ENCODE measurements at regions not wholly inside any gene's neighbourhood (a gene's known extent, or its start where the extent isn't known, plus 50 kb on each side); places are given as distances from the start of the nearest gene placed in this dataset.
"Not testable (repeated sequence)": the region's sequence is repeated elsewhere in the genome, so short reads cannot be mapped to it uniquely, and the experiment has no call there.

GRCh38 chr18:53874103-53874502, 350.4 kb downstream of the MBD2 start:
- Mint-ChIP-seq H3K4me1 (no peaks in the 10 kb centered on the region), H3K27ac (no peak overlapping the region), H3K9me3 (ENCODE audit: low read depth) (no peaks in the 10 kb centered on the region), H3K27me3 (no peaks in the 10 kb centered on the region), H3K36me3 (no peaks in the 10 kb centered on the region), H3K4me3 (no peak overlapping the region)
- CTCF ChIA-PET: no interaction called here
- ATAC-seq: no peak
- no peak for DNase-seq

- no peaks in the 10 kb centered on the region for H3K36me3 Mint-ChIP-seq
- no peak for DNase-seq
- peaks cover 2% of the 10 kb centered on the region for H3K9me3 Mint-ChIP-seq (ENCODE audit: low read depth)
- no peaks in the 10 kb centered on the region for H3K27me3 Mint-ChIP-seq
- no peak overlapping the region for H3K4me3 Mint-ChIP-seq
- no peak overlapping the region for H3K27ac Mint-ChIP-seq
- ATAC-seq: no peak
- H3K4me1 Mint-ChIP-seq: no peaks in the 10 kb centered on the region
- CTCF ChIA-PET: no interaction called here
These were observed 359.7 kb downstream of the MBD2 start for GRCh38 chr18:53864770-53865169.

- Mint-ChIP-seq H3K27me3 (no peaks in the 10 kb centered on the region), H3K36me3 (no peaks in the 10 kb centered on the region), H3K9me3 (ENCODE audit: low read depth) (peaks cover 2% of the 10 kb centered on the region), H3K4me3 (no peak overlapping the region), H3K4me1 (no peaks in the 10 kb centered on the region), H3K27ac (no peak overlapping the region)
- DNase-seq (no peak), ATAC-seq (no peak)
- CTCF ChIA-PET: no interaction called here
These were observed 361.5 kb downstream of the MBD2 start for GRCh38 chr18:53862921-53863320.

- ATAC-seq (no peak), DNase-seq (no peak)
- H3K4me3 Mint-ChIP-seq: no peak overlapping the region
- no peaks in the 10 kb centered on the region for H3K4me1 Mint-ChIP-seq
- no peaks in the 10 kb centered on the region for H3K27me3 Mint-ChIP-seq
- H3K36me3 Mint-ChIP-seq: no peaks in the 10 kb centered on the region
- H3K27ac Mint-ChIP-seq: no peak overlapping the region
- peaks cover 2% of the 10 kb centered on the region for H3K9me3 Mint-ChIP-seq (ENCODE audit: low read depth)
- CTCF ChIA-PET: no interaction called here
These were observed 363.3 kb downstream of the MBD2 start for GRCh38 chr18:53861185-53861584.

- CTCF ChIA-PET: no interaction called here
- no peaks in the 10 kb centered on the region for H3K4me1 Mint-ChIP-seq
These were observed 364.7 kb downstream of the MBD2 start for GRCh38 chr18:53859764-53860163.

GRCh38 chr18:53850902-53851301, 373.6 kb downstream of the MBD2 start:
- peaks cover 5% of the 10 kb centered on the region for H3K9me3 Mint-ChIP-seq (ENCODE audit: low read depth)
- CTCF ChIA-PET: no interaction called here
- H3K4me1 Mint-ChIP-seq: no peaks in the 10 kb centered on the region
- no peaks in the 10 kb centered on the region for H3K27me3 Mint-ChIP-seq
- ATAC-seq: no peak
- H3K27ac Mint-ChIP-seq: no peak overlapping the region
- no peak for DNase-seq
- H3K4me3 Mint-ChIP-seq: no peak overlapping the region
- no peaks in the 10 kb centered on the region for H3K36me3 Mint-ChIP-seq

More at GRCh38 chr18:53859764-53860163, 364.7 kb downstream of the MBD2 start:
- no peak overlapping the region for H3K27ac Mint-ChIP-seq
- H3K36me3 Mint-ChIP-seq: no peaks in the 10 kb centered on the region
- ATAC-seq (no peak), DNase-seq (no peak)
- H3K9me3 Mint-ChIP-seq (ENCODE audit: low read depth): peaks cover 5% of the 10 kb centered on the region
- no peak overlapping the region for H3K4me3 Mint-ChIP-seq
- H3K27me3 Mint-ChIP-seq: no peaks in the 10 kb centered on the region

- no peaks in the 10 kb centered on the region for H3K27me3 Mint-ChIP-seq
- DNase-seq (no peak), ATAC-seq (no peak)
- CTCF ChIA-PET: no interaction called here
- peaks cover 4% of the 10 kb centered on the region for H3K9me3 Mint-ChIP-seq (ENCODE audit: low read depth)
- H3K4me1 Mint-ChIP-seq: no peaks in the 10 kb centered on the region
- H3K36me3 Mint-ChIP-seq: no peaks in the 10 kb centered on the region
- no peak overlapping the region for H3K27ac Mint-ChIP-seq
- H3K4me3 Mint-ChIP-seq: no peak overlapping the region
These were observed 380.7 kb downstream of the MBD2 start for GRCh38 chr18:53843763-53844162.

- no peak for ATAC-seq
- Mint-ChIP-seq H3K4me1 (no peaks in the 10 kb centered on the region), H3K36me3 (no peaks in the 10 kb centered on the region), H3K27ac (no peak overlapping the region), H3K4me3 (no peak overlapping the region), H3K27me3 (no peaks in the 10 kb centered on the region), H3K9me3 (ENCODE audit: low read depth) (peaks cover 4% of the 10 kb centered on the region)
- no peak for DNase-seq
- CTCF ChIA-PET: no interaction called here
These were observed 381.2 kb downstream of the MBD2 start for GRCh38 chr18:53843113-53843760.

- DNase-seq: no peak
- peaks cover 4% of the 10 kb centered on the region for H3K9me3 Mint-ChIP-seq (ENCODE audit: low read depth)
- H3K4me3 Mint-ChIP-seq: no peak overlapping the region
- no peaks in the 10 kb centered on the region for H3K4me1 Mint-ChIP-seq
- no peak overlapping the region for H3K27ac Mint-ChIP-seq
- no peaks in the 10 kb centered on the region for H3K27me3 Mint-ChIP-seq
- CTCF ChIA-PET: no interaction called here
- ATAC-seq: no peak
- no peaks in the 10 kb centered on the region for H3K36me3 Mint-ChIP-seq
These were observed 385.7 kb downstream of the MBD2 start for GRCh38 chr18:53838746-53839145.

- H3K36me3 Mint-ChIP-seq; H3K27me3 Mint-ChIP-seq; H3K27ac Mint-ChIP-seq; H3K4me3 Mint-ChIP-seq; ATAC-seq; H3K4me1 Mint-ChIP-seq; CTCF ChIA-PET; H3K9me3 Mint-ChIP-seq (ENCODE audit: low read depth); DNase-seq: not testable (repeated sequence)
These were observed 403.3 kb downstream of the MBD2 start for GRCh38 chr18:53821141-53821540.

GRCh38 chr18:53819671-53820070, 404.8 kb downstream of the MBD2 start:
- H3K9me3 Mint-ChIP-seq (ENCODE audit: low read depth): no peaks in the 10 kb centered on the region
- no peaks in the 10 kb centered on the region for H3K27me3 Mint-ChIP-seq
- no peaks in the 10 kb centered on the region for H3K4me1 Mint-ChIP-seq
- no peak overlapping the region for H3K27ac Mint-ChIP-seq
- CTCF ChIA-PET: no interaction called here
- ATAC-seq (no peak), DNase-seq (no peak)
- no peak overlapping the region for H3K4me3 Mint-ChIP-seq
- H3K36me3 Mint-ChIP-seq: no peaks in the 10 kb centered on the region

GRCh38 chr18:53819174-53819573, 405.3 kb downstream of the MBD2 start:
- H3K4me1 Mint-ChIP-seq: no peaks in the 10 kb centered on the region
- no peaks in the 10 kb centered on the region for H3K36me3 Mint-ChIP-seq
- ATAC-seq: no peak

GRCh38 chr18:53817976-53818950, 406.2 kb downstream of the MBD2 start:
- no peaks in the 10 kb centered on the region for H3K36me3 Mint-ChIP-seq
- H3K4me1 Mint-ChIP-seq: no peaks in the 10 kb centered on the region
- CTCF ChIA-PET: no interaction called here
- H3K27me3 Mint-ChIP-seq: no peaks in the 10 kb centered on the region
- H3K4me3 Mint-ChIP-seq: no peak overlapping the region
- ATAC-seq (no peak), DNase-seq (no peak)
- H3K9me3 Mint-ChIP-seq (ENCODE audit: low read depth): no peaks in the 10 kb centered on the region
- no peak overlapping the region for H3K27ac Mint-ChIP-seq

More at GRCh38 chr18:53819174-53819573, 405.3 kb downstream of the MBD2 start:
- DNase-seq: no peak
- Mint-ChIP-seq H3K4me3 (no peak overlapping the region), H3K9me3 (ENCODE audit: low read depth) (no peaks in the 10 kb centered on the region), H3K27me3 (no peaks in the 10 kb centered on the region), H3K27ac (no peak overlapping the region)
- CTCF ChIA-PET: no interaction called here

GRCh38 chr18:53800171-53800570, 424.3 kb downstream of the MBD2 start:
- no peak for DNase-seq
- H3K4me1 Mint-ChIP-seq: peaks cover 4% of the 10 kb centered on the region
- CTCF ChIA-PET: no interaction called here
- ATAC-seq: no peak
- H3K27ac Mint-ChIP-seq: no peak overlapping the region
- H3K9me3 Mint-ChIP-seq (ENCODE audit: low read depth): peaks cover 5% of the 10 kb centered on the region
- no peaks in the 10 kb centered on the region for H3K36me3 Mint-ChIP-seq
- no peaks in the 10 kb centered on the region for H3K27me3 Mint-ChIP-seq
- no peak overlapping the region for H3K4me3 Mint-ChIP-seq
